Stimulated activated CD4-positive, alpha-beta T cell treated with anti-CD3 and anti-CD28 coated beads, Interleukin-1b, Interleukin-23, amount 100 ng/mL, for 24 hours (primary cell): ENCODE measurements at regions not wholly inside any gene's neighbourhood (a gene's known extent, or its start where the extent isn't known, plus 50 kb on each side); places are given as distances from the start of the nearest gene placed in this dataset.
A peak's percentile ranks its signal among the peaks of the same experiment; 100 is the strongest.
"Not testable (repeated sequence)": the region's sequence is repeated elsewhere in the genome, so short reads cannot be mapped to it uniquely, and the experiment has no call there.

ENCODE experiments used
- DNase-seq, 4 experiments: peaks; one replicate each; pipeline ENCODE4 v3.0.0-alpha.2; 2020; ENCODE audit warnings: low read depth in 4 of 4, low spot score in 1 of 4

- DNase-seq, result no peak
Observed at GRCh38 chr20:25848222-25848621, 151.6 kb upstream of the ZNF337 start.

- not testable (repeated sequence) for DNase-seq
Observed at GRCh38 chr20:25844640-25845039, 148.0 kb upstream of the ZNF337 start.

- not testable (repeated sequence) for DNase-seq
Observed at GRCh38 chr20:25813511-25813910, 116.9 kb upstream of the ZNF337 start.

GRCh38 chr20:25798174-25798993 lies 101.7 kb upstream of the ZNF337 start:
- DNase-seq, result not testable (repeated sequence)

- DNase-seq, result not testable (repeated sequence)
Observed at GRCh38 chr20:25797062-25797461, 100.4 kb upstream of the ZNF337 start.

GRCh38 chr20:25777241-25777640 lies 80.6 kb upstream of the ZNF337 start:
- DNase-seq, result not testable (repeated sequence)

GRCh38 chr20:25774711-25775110 lies 78.1 kb upstream of the ZNF337 start:
- not testable (repeated sequence) for DNase-seq

- DNase-seq, result not testable (repeated sequence)
Observed at GRCh38 chr20:25774203-25774602, 77.5 kb upstream of the ZNF337 start.

GRCh38 chr20:25772437-25772836 lies 75.8 kb upstream of the ZNF337 start:
- not testable (repeated sequence) for DNase-seq

- DNase-seq, result not testable (repeated sequence)
Observed at GRCh38 chr20:25771818-25772217, 75.2 kb upstream of the ZNF337 start.

- no peak for DNase-seq
Observed at GRCh38 chr20:25761596-25761995, 64.9 kb upstream of the ZNF337 start.

- DNase-seq, result not testable (repeated sequence)
Observed at GRCh38 chr20:25761046-25761445, 64.4 kb upstream of the ZNF337 start.

- DNase-seq, result peak; percentile 9 to 44 (median 30)
Observed at GRCh38 chr20:25750765-25751696, 54.4 kb upstream of the ZNF337 start.

GRCh38 chr20:25750220-25750764 lies 53.6 kb upstream of the ZNF337 start:
- DNase-seq, result no peak

GRCh38 chr20:25749649-25750048 lies 53.0 kb upstream of the ZNF337 start:
- DNase-seq, result no peak
